ENCODE measurements at regions not wholly inside any gene's neighbourhood (a gene's known extent, or its start where the extent isn't known, plus 50 kb on each side); places are given as distances from the start of the nearest gene placed in this dataset.

GRCh38 chr16:54554581-54554980 is 268.0 kb upstream of the IRX3 start:
- Histone ChIP-seq H2AFZ (ENCODE audit: low read depth, low read length) (no peak overlapping the region), H3K4me3 (ENCODE audit: low read length) (no peak overlapping the region), H3K27me3 (ENCODE audit: insufficient read depth, low read depth, low read length) (no peaks in the 10 kb centered on the region), H3K9ac (ENCODE audit: low read length) (no peak overlapping the region), H3K79me2 (replicated peaks; ENCODE audit: insufficient read depth, low read length) (no peaks in the 10 kb centered on the region), H3K9me3 (ENCODE audit: low read length) (peaks cover 8% of the 10 kb centered on the region), H3F3A (ENCODE audit: insufficient read depth, low read length, poor library complexity, severe bottlenecking) (no peaks in the 10 kb centered on the region), H3K27ac (ENCODE audit: low read length) (no peak overlapping the region), H3K9me2 (ENCODE audit: insufficient read depth, low read length) (no peaks in the 10 kb centered on the region), H4K20me1 (ENCODE audit: insufficient read depth) (no peaks in the 10 kb centered on the region), H3K36me3 (ENCODE audit: insufficient read depth, low read length) (no peaks in the 10 kb centered on the region), H3K4me2 (ENCODE audit: low read length) (no peak overlapping the region)
- no peak for TF ChIP-seq EP300 (conservative IDR thresholded peaks at IDR 0.05; ENCODE audit: poor library complexity, severe bottlenecking)
- TF ChIP-seq RAD21 (conservative IDR thresholded peaks at IDR 0.05) = no peak
- no peak for TF ChIP-seq MXI1 (conservative IDR thresholded peaks at IDR 0.05; ENCODE audit: poor library complexity, severe bottlenecking)
- no peak for TF ChIP-seq EZH2 (IDR thresholded peaks at IDR 0.05; ENCODE audit: borderline replicate concordance, insufficient read depth, low read length, poor library complexity, severe bottlenecking)
- TF ChIP-seq POLR2AphosphoS5 (IDR thresholded peaks at IDR 0.05) = no peak
- TF ChIP-seq CTCF (IDR thresholded peaks at IDR 0.05; ENCODE audit: poor library complexity, severe bottlenecking) = no peak
- no peak for TF ChIP-seq SMC3 (conservative IDR thresholded peaks at IDR 0.05; ENCODE audit: poor library complexity)
- no peak for TF ChIP-seq REST (IDR thresholded peaks at IDR 0.05; ENCODE audit: borderline replicate concordance)
- no peak for TF ChIP-seq TAF1 (IDR thresholded peaks at IDR 0.05; ENCODE audit: low read depth)

- H3K9me2 ChIP-seq (ENCODE audit: insufficient read depth, low read length) = no peaks in the 10 kb centered on the region
- peaks cover 4% of the 10 kb centered on the region for H3K27me3 ChIP-seq (ENCODE audit: insufficient read depth, low read depth, low read length)
- H3K36me3 ChIP-seq (ENCODE audit: insufficient read depth, low read length) = no peaks in the 10 kb centered on the region
- H3K79me2 ChIP-seq (replicated peaks; ENCODE audit: insufficient read depth, low read length) = no peaks in the 10 kb centered on the region
- H3F3A ChIP-seq (ENCODE audit: insufficient read depth, low read length, poor library complexity, severe bottlenecking) = no peaks in the 10 kb centered on the region
- H3K9me3 ChIP-seq (ENCODE audit: low read length) = no peaks in the 10 kb centered on the region
- no peak overlapping the region for H3K9ac ChIP-seq (ENCODE audit: low read length)
- no peak overlapping the region for H3K4me2 ChIP-seq (ENCODE audit: low read length)
- no peaks in the 10 kb centered on the region for H4K20me1 ChIP-seq (ENCODE audit: insufficient read depth)
- H3K4me3 ChIP-seq (ENCODE audit: low read length) = no peak overlapping the region
- H3K27ac ChIP-seq (ENCODE audit: low read length) = no peak overlapping the region
- H2AFZ ChIP-seq (ENCODE audit: low read depth, low read length) = no peak overlapping the region
- no peak for TF ChIP-seq REST (IDR thresholded peaks at IDR 0.05; ENCODE audit: borderline replicate concordance)
- no peak for TF ChIP-seq TAF1 (IDR thresholded peaks at IDR 0.05; ENCODE audit: low read depth)
- no peak for TF ChIP-seq POLR2AphosphoS5 (IDR thresholded peaks at IDR 0.05)
- TF ChIP-seq EZH2 (IDR thresholded peaks at IDR 0.05; ENCODE audit: borderline replicate concordance, insufficient read depth, low read length, poor library complexity, severe bottlenecking) = no peak
- no peak for TF ChIP-seq EP300 (conservative IDR thresholded peaks at IDR 0.05; ENCODE audit: poor library complexity, severe bottlenecking)
- no peak for TF ChIP-seq RAD21 (conservative IDR thresholded peaks at IDR 0.05)
- TF ChIP-seq SMC3 (conservative IDR thresholded peaks at IDR 0.05; ENCODE audit: poor library complexity) = no peak
- no peak for TF ChIP-seq CTCF (IDR thresholded peaks at IDR 0.05; ENCODE audit: poor library complexity, severe bottlenecking)
- no peak for TF ChIP-seq MXI1 (conservative IDR thresholded peaks at IDR 0.05; ENCODE audit: poor library complexity, severe bottlenecking)
Measured at GRCh38 chr16:54548281-54548680, 261.7 kb upstream of the IRX3 start.
